IPS-18c (cell line): ENCODE measurements at regions not wholly inside any gene's neighbourhood (a gene's known extent, or its start where the extent isn't known, plus 50 kb on each side); places are given as distances from the start of the nearest gene placed in this dataset.

Source experiments
- H3K4me3 ChIP-seq: 2 replicates; pipeline ENCODE4 v1.7.0; 2013; ENCODE audit warnings: low read depth, mild to moderate bottlenecking, low read length, moderate library complexity; ENCODE audit not compliant: insufficient read depth
- H3K9me3 ChIP-seq: one replicate; pipeline ENCODE4 v1.6.1; 2013; ENCODE audit warnings: mild to moderate bottlenecking, low read length, moderate library complexity; ENCODE audit not compliant: control insufficient read depth, insufficient read depth

- Histone ChIP-seq H3K4me3 (no peak overlapping the region), H3K9me3 (no peaks in the 10 kb centered on the region)
Measured at GRCh38 chr14:98417001-98417400, 855.0 kb downstream of the BCL11B start.

- Histone ChIP-seq H3K9me3 (no peaks in the 10 kb centered on the region), H3K4me3 (no peak overlapping the region)
Measured at GRCh38 chr14:98428483-98428994, 843.5 kb downstream of the BCL11B start.

- Histone ChIP-seq H3K9me3 (no peaks in the 10 kb centered on the region), H3K4me3 (no peak overlapping the region)
Measured at GRCh38 chr14:98433436-98433835, 838.6 kb downstream of the BCL11B start.

- no peak overlapping the region for H3K4me3 ChIP-seq
- no peaks in the 10 kb centered on the region for H3K9me3 ChIP-seq
Measured at GRCh38 chr14:98437113-98437512, 834.9 kb downstream of the BCL11B start.

GRCh38 chr14:98444077-98444476 is 827.9 kb downstream of the BCL11B start:
- Histone ChIP-seq H3K4me3 (no peak overlapping the region), H3K9me3 (no peaks in the 10 kb centered on the region)

- Histone ChIP-seq H3K9me3 (no peaks in the 10 kb centered on the region), H3K4me3 (no peak overlapping the region)
Measured at GRCh38 chr14:98445718-98446117, 826.3 kb downstream of the BCL11B start.

- Histone ChIP-seq H3K4me3 (no peak overlapping the region), H3K9me3 (no peaks in the 10 kb centered on the region)
Measured at GRCh38 chr14:98446508-98446907, 825.5 kb downstream of the BCL11B start.

- H3K9me3 ChIP-seq, result peaks cover 4% of the 10 kb centered on the region
Measured at GRCh38 chr14:98456231-98456630, 815.8 kb downstream of the BCL11B start.

GRCh38 chr14:98458702-98459101 is 813.3 kb downstream of the BCL11B start:
- no peaks in the 10 kb centered on the region for H3K9me3 ChIP-seq
- no peak overlapping the region for H3K4me3 ChIP-seq

More at GRCh38 chr14:98456231-98456630, 815.8 kb downstream of the BCL11B start:
- H3K4me3 ChIP-seq, result no peak overlapping the region

- Histone ChIP-seq H3K4me3 (no peak overlapping the region), H3K9me3 (no peaks in the 10 kb centered on the region)
Measured at GRCh38 chr14:98462908-98463307, 809.1 kb downstream of the BCL11B start.

- Histone ChIP-seq H3K9me3 (no peaks in the 10 kb centered on the region), H3K4me3 (no peak overlapping the region)
Measured at GRCh38 chr14:98466807-98467206, 805.2 kb downstream of the BCL11B start.

- H3K9me3 ChIP-seq, result no peaks in the 10 kb centered on the region
- H3K4me3 ChIP-seq, result no peak overlapping the region
Measured at GRCh38 chr14:98470663-98471062, 801.3 kb downstream of the BCL11B start.

- H3K4me3 ChIP-seq, result no peak overlapping the region
Measured at GRCh38 chr14:98474900-98475299, 797.1 kb downstream of the BCL11B start.

GRCh38 chr14:98477935-98478334 is 794.1 kb downstream of the BCL11B start:
- no peak overlapping the region for H3K4me3 ChIP-seq
- peaks cover 4% of the 10 kb centered on the region for H3K9me3 ChIP-seq

More at GRCh38 chr14:98474900-98475299, 797.1 kb downstream of the BCL11B start:
- peaks cover 4% of the 10 kb centered on the region for H3K9me3 ChIP-seq

GRCh38 chr14:98489115-98489514 is 782.9 kb downstream of the BCL11B start:
- H3K9me3 ChIP-seq, result no peaks in the 10 kb centered on the region
- no peak overlapping the region for H3K4me3 ChIP-seq

GRCh38 chr14:98494582-98494981 is 777.4 kb downstream of the BCL11B start:
- Histone ChIP-seq H3K9me3 (no peaks in the 10 kb centered on the region), H3K4me3 (no peak overlapping the region)

- H3K9me3 ChIP-seq, result no peaks in the 10 kb centered on the region
- no peak overlapping the region for H3K4me3 ChIP-seq
Measured at GRCh38 chr14:98498019-98498885, 773.7 kb downstream of the BCL11B start.

- Histone ChIP-seq H3K9me3 (no peaks in the 10 kb centered on the region), H3K4me3 (no peak overlapping the region)
Measured at GRCh38 chr14:98501335-98501734, 770.7 kb downstream of the BCL11B start.
